IMR-90 (cell line): ENCODE measurements at regions not wholly inside any gene's neighbourhood (a gene's known extent, or its start where the extent isn't known, plus 50 kb on each side); places are given as distances from the start of the nearest gene placed in this dataset.

Experiments
- CEBPB ChIP-seq: IDR thresholded peaks from 2 replicates; pipeline ENCODE4 v1.6.1; 2012; ENCODE audit warnings: low read depth, low read length, improper control_type of control experiment
- CHD1 ChIP-seq: IDR thresholded peaks from 2 replicates; pipeline ENCODE4 v1.6.1; 2012; ENCODE audit warnings: low read depth, low read length, improper control_type of control experiment
- CTCF ChIP-seq: conservative IDR thresholded peaks from 2 replicates; pipeline ENCODE4 v1.5.1; 2012; ENCODE audit warnings: mild to moderate bottlenecking, low read depth, low read length, improper control_type of control experiment
- ELK1 ChIP-seq: fragments of 150-350 bp; IDR thresholded peaks from 2 replicates; pipeline ENCODE4 v1.6.1; 2016; ENCODE audit warnings: low read depth, mild to moderate bottlenecking, low read length, moderate library complexity, borderline replicate concordance
- FOS ChIP-seq: fragments of 150-350 bp; IDR thresholded peaks from 2 replicates; pipeline ENCODE4 v1.6.1; 2016; ENCODE audit warnings: low read depth, low read length
- MAFK ChIP-seq: IDR thresholded peaks from 2 replicates; pipeline ENCODE4 v1.6.1; 2012; ENCODE audit warnings: low read depth, low read length, improper control_type of control experiment
- MAZ ChIP-seq: IDR thresholded peaks from 2 replicates; pipeline ENCODE4 v1.6.1; 2012; ENCODE audit warnings: low read depth, mild to moderate bottlenecking, low read length, improper control_type of control experiment, moderate library complexity, borderline replicate concordance
- MXI1 ChIP-seq: IDR thresholded peaks from 2 replicates; pipeline ENCODE4 v1.6.1; 2012; ENCODE audit warnings: low read depth, mild to moderate bottlenecking, low read length, moderate library complexity, borderline replicate concordance
- POLR2A ChIP-seq: IDR thresholded peaks from 2 replicates; pipeline ENCODE4 v1.6.1; 2012; ENCODE audit warnings: mild to moderate bottlenecking, low read depth, low read length
- RAD21 ChIP-seq: IDR thresholded peaks from 2 replicates; pipeline ENCODE4 v1.6.1; 2012; ENCODE audit warnings: low read length, improper control_type of control experiment
- RCOR1 ChIP-seq: IDR thresholded peaks from 2 replicates; pipeline ENCODE4 v1.6.1; 2012; ENCODE audit warnings: mild to moderate bottlenecking, low read length, improper control_type of control experiment; ENCODE audit not compliant: insufficient replicate concordance
- RFX5 ChIP-seq: IDR thresholded peaks from 2 replicates; pipeline ENCODE4 v1.8.0; 2012; ENCODE audit warnings: low read depth, mild to moderate bottlenecking, low read length, moderate library complexity
- SMC3 ChIP-seq: fragments of 150-350 bp; IDR thresholded peaks from 2 replicates; pipeline ENCODE4 v1.6.1; 2016; ENCODE audit warnings: low read depth, mild to moderate bottlenecking, antibody characterized with exemption, low read length, moderate library complexity
- USF2 ChIP-seq: fragments of 150-350 bp; IDR thresholded peaks from 2 replicates; pipeline ENCODE4 v1.6.1; 2017; ENCODE audit warnings: mild to moderate bottlenecking, antibody characterized with exemption, low read length, low read depth

GRCh38 chr6:114936080-114936479, 593.3 kb upstream of the HS3ST5 start:
- TF ChIP-seq USF2 (no peak), CTCF (no peak), POLR2A (no peak), ELK1 (no peak), SMC3 (no peak), FOS (no peak), MAZ (no peak), MAFK (no peak), RCOR1 (no peak), CEBPB (no peak), RFX5 (no peak), RAD21 (no peak), CHD1 (no peak), MXI1 (no peak)
